ENCODE measurements at regions not wholly inside any gene's neighbourhood (a gene's known extent, or its start where the extent isn't known, plus 50 kb on each side); places are given as distances from the start of the nearest gene placed in this dataset.

DNA sequence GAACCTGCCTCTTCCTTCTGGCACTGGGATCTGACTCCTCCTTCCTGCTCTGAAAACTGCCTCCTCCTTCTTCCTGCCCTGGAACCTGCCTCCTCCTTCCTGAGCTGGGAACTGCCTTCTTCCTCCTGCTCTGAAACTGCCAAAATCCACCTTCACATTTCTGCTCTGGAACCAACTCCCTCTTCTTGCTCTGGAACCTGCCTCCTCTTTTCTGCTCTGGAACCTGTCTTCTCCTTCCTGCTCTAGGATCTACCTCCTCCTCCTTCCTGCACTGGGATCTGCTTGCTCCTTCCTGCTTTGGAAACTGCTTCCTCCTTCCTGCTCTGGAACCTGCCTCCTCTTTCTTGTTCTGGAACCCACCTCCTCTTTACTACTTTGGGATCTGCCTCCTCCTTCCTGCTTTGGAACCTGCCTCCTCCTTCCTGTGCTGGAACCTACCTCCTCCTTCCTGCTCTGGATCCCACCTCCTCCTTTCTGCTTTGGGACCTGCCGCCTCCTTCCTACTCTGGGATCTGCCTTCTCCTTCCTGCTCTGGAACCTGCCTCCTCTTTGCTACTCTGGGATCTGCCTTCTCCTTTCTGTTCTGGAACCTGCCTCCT, 315.5 kb downstream of the PRL start:
- no peak overlapping the region for H3K4me3 ChIP-seq
- H3K36me3 ChIP-seq: no peaks in the 10 kb centered on the region
- no peak for DNase-seq (ENCODE audit: extremely low spot score in 2 of 2)
- intact Hi-C loops (cut with DNase I): no loop called here
- TF ChIP-seq, protein P1, sequence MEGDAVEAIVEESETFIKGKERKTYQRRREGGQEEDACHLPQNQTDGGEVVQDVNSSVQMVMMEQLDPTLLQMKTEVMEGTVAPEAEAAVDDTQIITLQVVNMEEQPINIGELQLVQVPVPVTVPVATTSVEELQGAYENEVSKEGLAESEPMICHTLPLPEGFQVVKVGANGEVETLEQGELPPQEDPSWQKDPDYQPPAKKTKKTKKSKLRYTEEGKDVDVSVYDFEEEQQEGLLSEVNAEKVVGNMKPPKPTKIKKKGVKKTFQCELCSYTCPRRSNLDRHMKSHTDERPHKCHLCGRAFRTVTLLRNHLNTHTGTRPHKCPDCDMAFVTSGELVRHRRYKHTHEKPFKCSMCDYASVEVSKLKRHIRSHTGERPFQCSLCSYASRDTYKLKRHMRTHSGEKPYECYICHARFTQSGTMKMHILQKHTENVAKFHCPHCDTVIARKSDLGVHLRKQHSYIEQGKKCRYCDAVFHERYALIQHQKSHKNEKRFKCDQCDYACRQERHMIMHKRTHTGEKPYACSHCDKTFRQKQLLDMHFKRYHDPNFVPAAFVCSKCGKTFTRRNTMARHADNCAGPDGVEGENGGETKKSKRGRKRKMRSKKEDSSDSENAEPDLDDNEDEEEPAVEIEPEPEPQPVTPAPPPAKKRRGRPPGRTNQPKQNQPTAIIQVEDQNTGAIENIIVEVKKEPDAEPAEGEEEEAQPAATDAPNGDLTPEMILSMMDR (IDR thresholded peaks at IDR 0.05): no peak
- TF ChIP-seq POLR2A (IDR thresholded peaks at IDR 0.05) (no peak), POLR2AphosphoS5 (IDR thresholded peaks at IDR 0.05; ENCODE audit: insufficient read depth in 1 of 2, low read depth in 1 of 2) (no peak)
- H3K9me3 ChIP-seq: no peaks in the 10 kb centered on the region
- H3K27me3 ChIP-seq: no peaks in the 10 kb centered on the region
- H3K27ac ChIP-seq: no peak overlapping the region
- H3K4me1 ChIP-seq: no peaks in the 10 kb centered on the region

DNA sequence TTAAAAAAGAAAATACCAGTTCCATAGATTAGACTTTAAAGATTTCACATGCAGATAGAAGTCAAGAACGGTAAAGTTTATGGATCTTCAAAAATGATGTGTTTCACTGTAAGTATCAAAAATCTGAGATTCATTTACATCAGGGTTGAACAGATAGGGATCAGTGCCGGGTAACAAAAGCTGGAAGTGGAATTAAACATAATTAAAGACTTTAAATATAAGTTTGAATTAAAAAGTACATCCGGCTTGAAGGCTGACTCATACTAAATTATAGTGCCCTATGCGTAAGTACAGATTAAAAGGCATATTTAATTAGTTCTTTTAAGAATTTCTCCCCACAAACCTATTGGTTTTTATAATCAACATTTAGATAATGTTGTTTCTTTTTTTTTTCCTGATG, 312.7 kb downstream of the PRL start:
- Histone ChIP-seq H3K27ac (no peak overlapping the region), H3K36me3 (no peaks in the 10 kb centered on the region), H3K4me3 (no peak overlapping the region), H3K27me3 (no peaks in the 10 kb centered on the region), H3K9me3 (no peaks in the 10 kb centered on the region), H3K4me1 (peaks cover 10% of the 10 kb centered on the region)
- intact Hi-C loops (cut with DNase I): no loop called here
- DNase-seq (ENCODE audit: extremely low spot score in 2 of 2): no peak
- TF ChIP-seq, protein P1 (IDR thresholded peaks at IDR 0.05): no peak
- TF ChIP-seq POLR2A (IDR thresholded peaks at IDR 0.05): no peak
- TF ChIP-seq POLR2AphosphoS5 (IDR thresholded peaks at IDR 0.05; ENCODE audit: insufficient read depth in 1 of 2, low read depth in 1 of 2): no peak

DNA sequence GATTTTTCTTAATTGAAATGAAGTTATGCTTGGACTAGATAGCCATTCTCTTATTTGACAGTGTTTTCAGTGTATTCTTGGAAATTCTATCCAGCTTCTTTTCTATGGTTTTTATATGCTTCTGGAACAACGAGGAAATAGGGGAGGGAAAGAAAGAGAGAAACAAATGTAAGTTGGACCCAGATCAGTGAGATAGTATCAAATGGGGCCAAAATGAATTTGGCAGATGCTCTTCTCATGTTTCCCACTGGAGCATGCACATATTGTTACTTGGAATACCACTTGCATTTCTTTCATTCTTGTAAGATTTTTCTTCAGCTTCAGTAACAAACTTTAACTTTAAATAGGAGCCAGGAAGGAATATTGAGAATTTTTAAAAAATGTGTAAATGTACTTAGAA, 312.3 kb downstream of the PRL start:
- H3K36me3 ChIP-seq: no peaks in the 10 kb centered on the region
- peaks cover 10% of the 10 kb centered on the region for H3K4me1 ChIP-seq
- H3K9me3 ChIP-seq: no peaks in the 10 kb centered on the region
- no peak for DNase-seq (ENCODE audit: extremely low spot score in 2 of 2)
- no peak overlapping the region for H3K4me3 ChIP-seq
- intact Hi-C loops (cut with DNase I): no loop called here
- no peaks in the 10 kb centered on the region for H3K27me3 ChIP-seq
- TF ChIP-seq POLR2A (IDR thresholded peaks at IDR 0.05): no peak
- TF ChIP-seq, protein P1 (IDR thresholded peaks at IDR 0.05): no peak
- TF ChIP-seq POLR2AphosphoS5 (IDR thresholded peaks at IDR 0.05; ENCODE audit: insufficient read depth in 1 of 2, low read depth in 1 of 2): no peak
- H3K27ac ChIP-seq: no peak overlapping the region

DNA sequence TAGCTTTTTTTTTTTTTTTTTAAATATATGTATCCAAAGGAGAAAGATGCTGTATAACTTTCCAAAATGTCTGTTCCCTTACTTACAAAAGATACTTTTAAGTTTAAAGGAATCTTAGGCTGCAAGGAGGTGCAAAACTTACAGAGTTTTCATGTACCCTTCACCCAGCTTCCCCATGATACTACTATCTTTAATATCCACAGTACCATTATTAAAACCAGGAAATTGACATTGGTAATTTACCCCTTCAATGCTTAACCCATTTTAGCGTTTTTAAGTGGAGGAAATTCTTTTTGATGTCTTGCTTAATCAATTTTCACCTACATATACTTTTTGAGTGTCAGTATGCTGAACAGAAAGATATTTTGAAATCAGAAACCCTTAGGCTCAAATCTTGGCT, 310.9 kb downstream of the PRL start:
- no peak for TF ChIP-seq POLR2AphosphoS5 (IDR thresholded peaks at IDR 0.05; ENCODE audit: insufficient read depth in 1 of 2, low read depth in 1 of 2)
- TF ChIP-seq POLR2A (IDR thresholded peaks at IDR 0.05): no peak
- TF ChIP-seq, protein P1 (IDR thresholded peaks at IDR 0.05): no peak
- Histone ChIP-seq H3K9me3 (no peaks in the 10 kb centered on the region), H3K4me3 (no peak overlapping the region), H3K4me1 (peaks cover 10% of the 10 kb centered on the region), H3K27ac (no peak overlapping the region), H3K36me3 (no peaks in the 10 kb centered on the region), H3K27me3 (no peaks in the 10 kb centered on the region)
- intact Hi-C loops (cut with DNase I): no loop called here
- no peak for DNase-seq (ENCODE audit: extremely low spot score in 2 of 2)

DNA sequence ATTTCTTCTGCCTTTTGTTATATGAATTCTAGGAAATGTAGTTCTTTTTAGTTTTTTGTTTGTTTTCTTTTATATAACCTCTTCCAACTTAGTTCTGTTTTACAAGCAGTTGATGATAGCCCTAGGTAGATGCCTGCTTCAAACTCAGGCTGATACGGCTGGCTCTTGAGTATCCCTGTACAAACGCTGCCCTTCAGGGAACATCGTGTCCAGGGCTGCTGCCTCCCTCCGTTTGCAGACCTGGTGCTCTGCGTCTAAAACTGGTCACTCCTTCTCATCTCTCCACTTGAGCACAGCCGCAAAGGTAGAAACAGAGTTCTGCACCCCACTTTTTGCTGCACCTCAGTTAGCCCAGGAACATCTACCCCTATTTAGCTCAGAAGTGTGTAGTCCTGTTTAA, 310.1 kb downstream of the PRL start:
- no peak overlapping the region for H3K4me3 ChIP-seq
- DNase-seq (ENCODE audit: extremely low spot score in 2 of 2): no peak
- no peak for TF ChIP-seq POLR2A (IDR thresholded peaks at IDR 0.05)
- TF ChIP-seq, protein P1 (IDR thresholded peaks at IDR 0.05): no peak
- TF ChIP-seq POLR2AphosphoS5 (IDR thresholded peaks at IDR 0.05; ENCODE audit: insufficient read depth in 1 of 2, low read depth in 1 of 2): no peak
- intact Hi-C loops (cut with DNase I): no loop called here
- H3K36me3 ChIP-seq: no peaks in the 10 kb centered on the region
- no peaks in the 10 kb centered on the region for H3K9me3 ChIP-seq
- peak overlapping the region; percentile 54 for H3K27ac ChIP-seq
- H3K27me3 ChIP-seq: no peaks in the 10 kb centered on the region
- H3K4me1 ChIP-seq: peaks cover 10% of the 10 kb centered on the region
